K562 (cell line): ENCODE measurements at regions not wholly inside any gene's neighbourhood (a gene's known extent, or its start where the extent isn't known, plus 50 kb on each side); places are given as distances from the start of the nearest gene placed in this dataset.

ENCODE experiments used
- CTCF ChIP-seq, 3 experiments: IDR thresholded peaks in 2 of 3; conservative IDR thresholded peaks in 1 of 3; 2 replicates each; pipeline ENCODE4 v1.5.1; 2011 to 2012; ENCODE audit warnings: low read length in 3 of 3, mild to moderate bottlenecking in 3 of 3, control low read depth in 2 of 3, improper control_type of control experiment in 1 of 3, inconsistent platforms in 1 of 3, low read depth in 1 of 3, mixed read lengths in 1 of 3, moderate library complexity in 1 of 3; ENCODE audit not compliant: insufficient read depth in 2 of 3
- ELF4 ChIP-seq: fragments of 450-650 bp; formaldehyde crosslinking; IDR thresholded peaks from 2 replicates; pipeline ENCODE4 v1.4.0; 2022; ENCODE audit warnings: missing genetic modification characterization
- FOXJ3 ChIP-seq: sonication (generic); formaldehyde crosslinking; IDR thresholded peaks from 2 replicates; pipeline ENCODE4 v1.4.0; 2020; ENCODE audit warnings: mild to moderate bottlenecking, missing genetic modification reagents
- GTF2E2 ChIP-seq: fragments of 200-800 bp; sonication (Bioruptor generic); IDR thresholded peaks from 2 replicates; pipeline ENCODE4 v1.6.1; 2016; ENCODE audit warnings: missing genetic modification characterization, missing compliant biosample characterization
- HCFC1 ChIP-seq: IDR thresholded peaks from 2 replicates; pipeline ENCODE4 v1.6.1; 2012; ENCODE audit warnings: low read depth, low read length, improper control_type of control experiment
- ID3 ChIP-seq, 2 experiments: fragments of 250-450 bp in 1 of 2; fragments of 450-650 bp in 1 of 2; sonication (Bioruptor Pico) in 1 of 2; IDR thresholded peaks; 2 replicates each; pipeline versions ENCODE4 v1.6.1 to v1.8.0; 2016 to 2021; ENCODE audit warnings: mild to moderate bottlenecking in 2 of 2, moderate library complexity in 2 of 2, missing compliant biosample characterization in 1 of 2, missing genetic modification characterization in 1 of 2
- MCM2 ChIP-seq: fragments of 450-650 bp; IDR thresholded peaks from 2 replicates; pipeline ENCODE4 v1.6.1; 2017; ENCODE audit warnings: low read depth, mild to moderate bottlenecking
- RBM15 ChIP-seq: fragments of 200-400 bp; formaldehyde crosslinking; IDR thresholded peaks from 2 replicates; pipeline ENCODE4 v1.6.1; 2018; ENCODE audit warnings: mild to moderate bottlenecking, low read length, moderate library complexity; ENCODE audit not compliant: insufficient read depth
- REST ChIP-seq, 2 experiments: fragments of 450-650 bp; formaldehyde crosslinking in 1 of 2; IDR thresholded peaks; 2 replicates each; pipeline versions ENCODE4 v1.4.0 to v1.6.1; 2014 to 2020; ENCODE audit warnings: mild to moderate bottlenecking in 2 of 2, borderline replicate concordance in 1 of 2, low read depth in 1 of 2
- SMARCC2 ChIP-seq: fragments of 450-650 bp; IDR thresholded peaks from 2 replicates; pipeline ENCODE4 v1.6.1; 2017; ENCODE audit warnings: antibody characterized with exemption, moderate library complexity, mild to moderate bottlenecking, low read depth
- SPI1 ChIP-seq: IDR thresholded peaks from 2 replicates; pipeline ENCODE4 v1.6.1; 2011; ENCODE audit warnings: low read depth, low read length, control low read depth, borderline replicate concordance
- ZFP91 ChIP-seq: sonication (generic); formaldehyde crosslinking; IDR thresholded peaks from 2 replicates; pipeline ENCODE4 v1.8.0; 2022; ENCODE audit warnings: mild to moderate bottlenecking, missing genetic modification reagents
- ZNF134 ChIP-seq: fragments of 250-450 bp; sonication (Bioruptor Pico); conservative IDR thresholded peaks from 2 replicates; pipeline ENCODE4 v1.4.0; 2020
- ZNF77 ChIP-seq: fragments of 250-450 bp; sonication (Bioruptor Pico); IDR thresholded peaks from 2 replicates; pipeline ENCODE4 v1.5.0; 2020
- TF ChIP-seq, protein P1 (sequence below): fragments of 450-650 bp; IDR thresholded peaks from 2 replicates; pipeline ENCODE4 v1.6.1; 2016

DNA sequence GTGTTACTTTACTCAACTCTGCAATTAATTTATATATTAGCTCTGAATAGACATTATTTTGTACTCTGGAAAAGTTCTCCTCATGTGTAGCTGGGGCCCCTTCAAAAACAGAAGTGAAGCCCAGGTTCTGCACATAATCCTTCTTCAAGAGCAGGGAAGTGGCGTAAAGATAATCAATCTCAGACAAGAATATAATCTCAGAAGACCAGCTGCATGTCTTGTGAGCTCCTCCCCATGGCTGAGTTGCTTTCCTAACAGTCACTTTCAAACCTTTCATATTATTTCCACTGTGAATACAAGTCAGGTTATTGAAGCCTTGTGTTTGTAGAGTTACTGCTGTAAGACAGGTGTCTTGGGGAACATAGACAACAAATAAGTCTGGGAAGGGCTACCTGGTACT is 691.9 kb downstream of the RFPL4B start (continued):
- TF ChIP-seq REST (IDR thresholded peaks at IDR 0.05; ENCODE audit: borderline replicate concordance) (peak; percentile 49; the same call in 1 of the 2 replicates), REST (CRISPR knock-in tag; IDR thresholded peaks at IDR 0.05; ENCODE audit: low read depth) (no peak), ZNF77 (CRISPR knock-in tag) (no peak), ZFP91 (CRISPR knock-in tag) (no peak), CTCF (IDR thresholded peaks at IDR 0.05 in 2 of 3, conservative IDR thresholded peaks at IDR 0.05 in 1 of 3; ENCODE audit: insufficient read depth in 2 of 3, low read depth in 1 of 3, low read length in 3 of 3) (peak in 1 of 3 experiments; percentile 53; a peak in 2 of 6 replicates), HCFC1 (no peak), GTF2E2 (tag) (no peak), ID3 (CRISPR knock-in tag; IDR thresholded peaks at IDR 0.05) (no peak), ID3 (tag; IDR thresholded peaks at IDR 0.05) (no peak), SMARCC2 (no peak), FOXJ3 (no peak), RBM15 (no peak), ELF4 (CRISPR knock-in tag) (no peak), SPI1 (peak; percentile 13; the same call in 1 of the 2 replicates), MCM2 (no peak), ZNF134 (CRISPR knock-in tag) (no peak)
- TF ChIP-seq, protein P1, sequence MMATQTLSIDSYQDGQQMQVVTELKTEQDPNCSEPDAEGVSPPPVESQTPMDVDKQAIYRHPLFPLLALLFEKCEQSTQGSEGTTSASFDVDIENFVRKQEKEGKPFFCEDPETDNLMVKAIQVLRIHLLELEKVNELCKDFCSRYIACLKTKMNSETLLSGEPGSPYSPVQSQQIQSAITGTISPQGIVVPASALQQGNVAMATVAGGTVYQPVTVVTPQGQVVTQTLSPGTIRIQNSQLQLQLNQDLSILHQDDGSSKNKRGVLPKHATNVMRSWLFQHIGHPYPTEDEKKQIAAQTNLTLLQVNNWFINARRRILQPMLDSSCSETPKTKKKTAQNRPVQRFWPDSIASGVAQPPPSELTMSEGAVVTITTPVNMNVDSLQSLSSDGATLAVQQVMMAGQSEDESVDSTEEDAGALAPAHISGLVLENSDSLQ: no peak
